OCI-LY1 (cell line): ENCODE measurements at regions not wholly inside any gene's neighbourhood (a gene's known extent, or its start where the extent isn't known, plus 50 kb on each side); places are given as distances from the start of the nearest gene placed in this dataset.

Source experiments
- H2AFZ ChIP-seq: fragments of 200-600 bp; sonication (generic), shearing (Covaris generic); 2 replicates; pipeline ENCODE4 v1.6.0; 2014; ENCODE audit warnings: antibody characterized with exemption, mild to moderate bottlenecking, low read length
- H3F3A ChIP-seq: fragments of 200-600 bp; sonication (generic), shearing (Covaris generic); 2 replicates; pipeline ENCODE4 v1.6.0; 2014; ENCODE audit warnings: mild to moderate bottlenecking, antibody characterized with exemption, low read length, moderate library complexity; ENCODE audit not compliant: insufficient read depth
- H3K27ac ChIP-seq: fragments of 200-600 bp; sonication (generic); 2 replicates; pipeline ENCODE4 v1.5.1; 2014; ENCODE audit warnings: low read length, mixed run types, mild to moderate bottlenecking, low read depth; ENCODE audit not compliant: poor library complexity, severe bottlenecking
- H3K27me3 ChIP-seq: fragments of 200-600 bp; sonication (generic); 2 replicates; pipeline ENCODE4 v1.6.0; 2014; ENCODE audit warnings: antibody characterized with exemption, mild to moderate bottlenecking, low read length, moderate library complexity; ENCODE audit not compliant: insufficient read depth
- H3K36me3 ChIP-seq: fragments of 200-600 bp; sonication (generic); 2 replicates; pipeline ENCODE4 v1.6.1; 2014; ENCODE audit warnings: mild to moderate bottlenecking, antibody characterized with exemption, low read length, moderate library complexity, mixed read lengths; ENCODE audit not compliant: insufficient read depth
- H3K4me1 ChIP-seq: fragments of 200-600 bp; sonication (generic); 2 replicates; pipeline ENCODE4 v1.5.1; 2014; ENCODE audit warnings: mild to moderate bottlenecking, low read length, moderate library complexity; ENCODE audit not compliant: insufficient read depth, severe bottlenecking
- H3K4me2 ChIP-seq: fragments of 200-600 bp; sonication (generic), shearing (Covaris generic); 2 replicates; pipeline ENCODE4 v1.6.1; 2014; ENCODE audit warnings: low read length
- H3K4me3 ChIP-seq: fragments of 200-600 bp; sonication (generic); 2 replicates; pipeline ENCODE4 v1.5.1; 2014; ENCODE audit warnings: low read length, low read depth, mild to moderate bottlenecking, mixed read lengths; ENCODE audit not compliant: poor library complexity, severe bottlenecking
- H3K79me2 ChIP-seq: fragments of 200-600 bp; shearing (Covaris generic); 2 replicates; pipeline ENCODE4 v1.6.1; 2016; ENCODE audit warnings: mixed run types, low read length, mixed read lengths; ENCODE audit not compliant: insufficient read depth
- H3K9ac ChIP-seq: fragments of 200-600 bp; sonication (generic), shearing (Covaris generic); 2 replicates; pipeline ENCODE4 v1.6.1; 2014; ENCODE audit warnings: mild to moderate bottlenecking, low read length, mixed read lengths
- H3K9me2 ChIP-seq: fragments of 200-600 bp; sonication (generic), shearing (Covaris generic); 2 replicates; pipeline ENCODE4 v1.6.1; 2014; ENCODE audit warnings: low read depth, mild to moderate bottlenecking, low read length, mixed read lengths
- H3K9me3 ChIP-seq: fragments of 200-600 bp; shearing (Covaris generic); 2 replicates; pipeline ENCODE4 v1.6.1; 2014; ENCODE audit warnings: low read length, mixed read lengths
- H4K20me1 ChIP-seq: fragments of 200-600 bp; sonication (generic), shearing (Covaris generic); 2 replicates; pipeline ENCODE4 v1.6.0; 2016; ENCODE audit warnings: mild to moderate bottlenecking, low read length; ENCODE audit not compliant: insufficient read depth
- CTCF ChIP-seq: fragments of 200-600 bp; sonication (generic), shearing (Covaris generic); IDR thresholded peaks from 2 replicates; pipeline ENCODE4 v1.5.1; 2017; ENCODE audit warnings: mild to moderate bottlenecking, antibody characterized with exemption, low read length, moderate library complexity, mixed read lengths
- EZH2 ChIP-seq: fragments of 200-600 bp; sonication (generic), shearing (Covaris generic); IDR thresholded peaks from 2 replicates; pipeline ENCODE4 v1.8.0; 2017; ENCODE audit warnings: borderline replicate concordance, mixed run types, mild to moderate bottlenecking, antibody characterized with exemption, low read length, moderate library complexity, mixed read lengths

- Histone ChIP-seq H3K9ac (no peak overlapping the region), H3F3A (no peaks in the 10 kb centered on the region), H3K4me3 (no peak overlapping the region), H3K4me2 (no peak overlapping the region), H2AFZ (no peak overlapping the region), H3K9me3 (no peaks in the 10 kb centered on the region), H3K9me2 (no peaks in the 10 kb centered on the region), H3K27ac (no peak overlapping the region), H3K36me3 (no peaks in the 10 kb centered on the region), H3K4me1 (no peaks in the 10 kb centered on the region), H4K20me1 (no peaks in the 10 kb centered on the region), H3K79me2 (no peaks in the 10 kb centered on the region), H3K27me3 (no peaks in the 10 kb centered on the region)
- TF ChIP-seq CTCF (no peak), EZH2 (no peak)
Observed at GRCh38 chr3:194285024-194285849, 65.9 kb downstream of the CPN2 start.

GRCh38 chr3:194285850-194286197 lies 65.3 kb downstream of the CPN2 start:
- Histone ChIP-seq H3K27me3 (no peaks in the 10 kb centered on the region), H3K36me3 (no peaks in the 10 kb centered on the region), H3K27ac (no peak overlapping the region), H3K9ac (no peak overlapping the region), H2AFZ (no peak overlapping the region), H3K9me3 (no peaks in the 10 kb centered on the region), H3K79me2 (no peaks in the 10 kb centered on the region), H3K4me1 (no peaks in the 10 kb centered on the region), H3K4me2 (no peak overlapping the region), H3F3A (no peaks in the 10 kb centered on the region), H4K20me1 (no peaks in the 10 kb centered on the region), H3K9me2 (no peaks in the 10 kb centered on the region), H3K4me3 (no peak overlapping the region)
- TF ChIP-seq EZH2 (no peak), CTCF (no peak)

- Histone ChIP-seq H3K36me3 (no peaks in the 10 kb centered on the region), H3K27ac (no peak overlapping the region), H3K79me2 (no peaks in the 10 kb centered on the region), H3F3A (no peaks in the 10 kb centered on the region), H3K9me3 (no peaks in the 10 kb centered on the region), H4K20me1 (no peaks in the 10 kb centered on the region), H3K27me3 (no peaks in the 10 kb centered on the region), H2AFZ (no peak overlapping the region), H3K4me1 (no peaks in the 10 kb centered on the region), H3K4me2 (no peak overlapping the region), H3K9ac (no peak overlapping the region), H3K9me2 (no peaks in the 10 kb centered on the region), H3K4me3 (no peak overlapping the region)
- TF ChIP-seq EZH2 (no peak), CTCF (no peak)
Observed at GRCh38 chr3:194286375-194287146, 64.6 kb downstream of the CPN2 start.
